ENCODE measurements at regions not wholly inside any gene's neighbourhood (a gene's known extent, or its start where the extent isn't known, plus 50 kb on each side); places are given as distances from the start of the nearest gene placed in this dataset.

GRCh38 chr17:54680410-54680809, 220.2 kb upstream of the TOM1L1 start:
- TF ChIP-seq GATA2 (IDR thresholded peaks at IDR 0.05; ENCODE audit: low read depth, low read length), result peak; percentile 46; the same call in 1 of the 2 replicates
- no peak for TF ChIP-seq GATA3 (IDR thresholded peaks at IDR 0.05; ENCODE audit: low read depth, low read length)

- TF ChIP-seq GATA2 (IDR thresholded peaks at IDR 0.05; ENCODE audit: low read depth, low read length), result no peak
- TF ChIP-seq GATA3 (IDR thresholded peaks at IDR 0.05; ENCODE audit: low read depth, low read length), result no peak
Measured at GRCh38 chr17:54694287-54694887, 206.3 kb upstream of the TOM1L1 start.

GRCh38 chr17:54718286-54718685, 182.4 kb upstream of the TOM1L1 start:
- no peak for TF ChIP-seq GATA3 (IDR thresholded peaks at IDR 0.05; ENCODE audit: low read depth, low read length)

GRCh38 chr17:54727624-54728023, 173.0 kb upstream of the TOM1L1 start:
- no peak for TF ChIP-seq GATA2 (IDR thresholded peaks at IDR 0.05; ENCODE audit: low read depth, low read length)
- TF ChIP-seq GATA3 (IDR thresholded peaks at IDR 0.05; ENCODE audit: low read depth, low read length), result no peak

GRCh38 chr17:54736573-54736972, 164.1 kb upstream of the TOM1L1 start:
- TF ChIP-seq GATA2 (IDR thresholded peaks at IDR 0.05; ENCODE audit: low read depth, low read length) (no peak), GATA3 (IDR thresholded peaks at IDR 0.05; ENCODE audit: low read depth, low read length) (no peak)

GRCh38 chr17:54738496-54738895, 162.2 kb upstream of the TOM1L1 start:
- TF ChIP-seq GATA3 (IDR thresholded peaks at IDR 0.05; ENCODE audit: low read depth, low read length) (no peak), GATA2 (IDR thresholded peaks at IDR 0.05; ENCODE audit: low read depth, low read length) (no peak)

- no peak for TF ChIP-seq GATA2 (IDR thresholded peaks at IDR 0.05; ENCODE audit: low read depth, low read length)
- TF ChIP-seq GATA3 (IDR thresholded peaks at IDR 0.05; ENCODE audit: low read depth, low read length), result no peak
Measured at GRCh38 chr17:54744750-54745149, 155.9 kb upstream of the TOM1L1 start.

GRCh38 chr17:54745239-54745638, 155.4 kb upstream of the TOM1L1 start:
- TF ChIP-seq GATA2 (IDR thresholded peaks at IDR 0.05; ENCODE audit: low read depth, low read length) (no peak), GATA3 (IDR thresholded peaks at IDR 0.05; ENCODE audit: low read depth, low read length) (no peak)

- no peak for TF ChIP-seq GATA2 (IDR thresholded peaks at IDR 0.05; ENCODE audit: low read depth, low read length)
- TF ChIP-seq GATA3 (IDR thresholded peaks at IDR 0.05; ENCODE audit: low read depth, low read length), result no peak
Measured at GRCh38 chr17:54745862-54746261, 154.8 kb upstream of the TOM1L1 start.

- TF ChIP-seq GATA3 (IDR thresholded peaks at IDR 0.05; ENCODE audit: low read depth, low read length) (no peak), GATA2 (IDR thresholded peaks at IDR 0.05; ENCODE audit: low read depth, low read length) (no peak)
Measured at GRCh38 chr17:54749157-54749556, 151.5 kb upstream of the TOM1L1 start.

- TF ChIP-seq GATA2 (IDR thresholded peaks at IDR 0.05; ENCODE audit: low read depth, low read length), result no peak
- no peak for TF ChIP-seq GATA3 (IDR thresholded peaks at IDR 0.05; ENCODE audit: low read depth, low read length)
Measured at GRCh38 chr17:54754560-54754959, 146.1 kb upstream of the TOM1L1 start.

- TF ChIP-seq GATA2 (IDR thresholded peaks at IDR 0.05; ENCODE audit: low read depth, low read length) (no peak), GATA3 (IDR thresholded peaks at IDR 0.05; ENCODE audit: low read depth, low read length) (no peak)
Measured at GRCh38 chr17:54760836-54761235, 139.8 kb upstream of the TOM1L1 start.

- TF ChIP-seq GATA2 (IDR thresholded peaks at IDR 0.05; ENCODE audit: low read depth, low read length) (no peak), GATA3 (IDR thresholded peaks at IDR 0.05; ENCODE audit: low read depth, low read length) (no peak)
Measured at GRCh38 chr17:54770836-54771235, 129.8 kb upstream of the TOM1L1 start.

- TF ChIP-seq GATA3 (IDR thresholded peaks at IDR 0.05; ENCODE audit: low read depth, low read length) (no peak), GATA2 (IDR thresholded peaks at IDR 0.05; ENCODE audit: low read depth, low read length) (no peak)
Measured at GRCh38 chr17:54771409-54771915, 129.2 kb upstream of the TOM1L1 start.

- no peak for TF ChIP-seq GATA2 (IDR thresholded peaks at IDR 0.05; ENCODE audit: low read depth, low read length)
- TF ChIP-seq GATA3 (IDR thresholded peaks at IDR 0.05; ENCODE audit: low read depth, low read length), result no peak
Measured at GRCh38 chr17:54780238-54780637, 120.4 kb upstream of the TOM1L1 start.

GRCh38 chr17:54781389-54781788, 119.3 kb upstream of the TOM1L1 start:
- TF ChIP-seq GATA2 (IDR thresholded peaks at IDR 0.05; ENCODE audit: low read depth, low read length) (no peak), GATA3 (IDR thresholded peaks at IDR 0.05; ENCODE audit: low read depth, low read length) (no peak)
